Activated effector memory CD4-positive, alpha-beta T cell treated with anti-CD3 and anti-CD28 coated beads, Interleukin-2, amount 50 U/mL, for 16 hours (primary cell): ENCODE measurements at regions not wholly inside any gene's neighbourhood (a gene's known extent, or its start where the extent isn't known, plus 50 kb on each side); places are given as distances from the start of the nearest gene placed in this dataset.

Experiments
- DNase-seq: peaks from one replicate; pipeline ENCODE4 v3.0.0-alpha.2; 2020

GRCh38 chr5:4540375-4541173, 599.6 kb upstream of the ADAMTS16 start:
- DNase-seq, result no peak

- DNase-seq, result no peak
Measured at GRCh38 chr5:4541334-4541733, 598.8 kb upstream of the ADAMTS16 start.

- DNase-seq, result no peak
Measured at GRCh38 chr5:4542145-4542778, 597.9 kb upstream of the ADAMTS16 start.

GRCh38 chr5:4544049-4544670, 596.0 kb upstream of the ADAMTS16 start:
- DNase-seq, result no peak

GRCh38 chr5:4547547-4547946, 592.6 kb upstream of the ADAMTS16 start:
- no peak for DNase-seq

- no peak for DNase-seq
Measured at GRCh38 chr5:4548341-4548740, 591.8 kb upstream of the ADAMTS16 start.

GRCh38 chr5:4549351-4549750, 590.8 kb upstream of the ADAMTS16 start:
- DNase-seq, result no peak

- DNase-seq, result no peak
Measured at GRCh38 chr5:4551034-4551433, 589.1 kb upstream of the ADAMTS16 start.

GRCh38 chr5:4553130-4553529, 587.0 kb upstream of the ADAMTS16 start:
- no peak for DNase-seq

GRCh38 chr5:4553978-4554377, 586.2 kb upstream of the ADAMTS16 start:
- no peak for DNase-seq

GRCh38 chr5:4555725-4556285, 584.3 kb upstream of the ADAMTS16 start:
- DNase-seq, result no peak

- no peak for DNase-seq
Measured at GRCh38 chr5:4561403-4561802, 578.7 kb upstream of the ADAMTS16 start.

- no peak for DNase-seq
Measured at GRCh38 chr5:4563400-4563799, 576.7 kb upstream of the ADAMTS16 start.

GRCh38 chr5:4570047-4570995, 569.8 kb upstream of the ADAMTS16 start:
- DNase-seq, result no peak

- DNase-seq, result no peak
Measured at GRCh38 chr5:4571248-4571948, 568.7 kb upstream of the ADAMTS16 start.

GRCh38 chr5:4572311-4573100, 567.6 kb upstream of the ADAMTS16 start:
- no peak for DNase-seq

- DNase-seq, result no peak
Measured at GRCh38 chr5:4575608-4576007, 564.5 kb upstream of the ADAMTS16 start.

- DNase-seq, result no peak
Measured at GRCh38 chr5:4576161-4576748, 563.9 kb upstream of the ADAMTS16 start.

- DNase-seq, result no peak
Measured at GRCh38 chr5:4576908-4577307, 563.2 kb upstream of the ADAMTS16 start.

GRCh38 chr5:4579679-4580078, 560.5 kb upstream of the ADAMTS16 start:
- no peak for DNase-seq

- no peak for DNase-seq
Measured at GRCh38 chr5:4580772-4581171, 559.4 kb upstream of the ADAMTS16 start.
